Jurkat, Clone E6-1 (cell line): ENCODE measurements at regions not wholly inside any gene's neighbourhood (a gene's known extent, or its start where the extent isn't known, plus 50 kb on each side); places are given as distances from the start of the nearest gene placed in this dataset.

ENCODE experiments used
- DNase-seq: peaks from one replicate; pipeline ENCODE4 v3.0.0-alpha.2; 2011; ENCODE audit warnings: low read depth, low spot score
- H3K4me3 ChIP-seq: 2 replicates; pipeline ENCODE4 v1.5.1; 2011; ENCODE audit warnings: mild to moderate bottlenecking, low read length, control low read depth, moderate library complexity

DNA sequence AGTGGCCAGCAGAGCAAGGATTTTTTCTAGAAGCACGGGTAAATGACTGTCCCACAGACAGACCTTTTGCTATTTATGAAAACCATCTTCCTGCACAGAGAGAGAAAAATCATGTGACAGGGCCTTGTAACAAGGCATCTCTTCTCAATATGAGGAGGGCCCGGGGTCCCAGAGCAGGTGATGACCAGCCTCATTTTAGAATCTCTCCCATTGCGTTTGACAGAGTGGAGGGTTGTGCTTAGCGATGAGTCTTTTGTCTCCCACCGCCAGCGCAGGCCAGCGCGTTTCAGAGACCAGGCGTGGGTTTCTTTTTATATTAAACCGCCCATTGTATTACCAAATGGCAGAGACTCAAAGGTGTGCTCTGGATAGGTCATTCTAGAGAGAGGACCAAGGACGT is 97.4 kb upstream of the UBL3 start:
- no peak overlapping the region for H3K4me3 ChIP-seq
- DNase-seq: no peak

DNA sequence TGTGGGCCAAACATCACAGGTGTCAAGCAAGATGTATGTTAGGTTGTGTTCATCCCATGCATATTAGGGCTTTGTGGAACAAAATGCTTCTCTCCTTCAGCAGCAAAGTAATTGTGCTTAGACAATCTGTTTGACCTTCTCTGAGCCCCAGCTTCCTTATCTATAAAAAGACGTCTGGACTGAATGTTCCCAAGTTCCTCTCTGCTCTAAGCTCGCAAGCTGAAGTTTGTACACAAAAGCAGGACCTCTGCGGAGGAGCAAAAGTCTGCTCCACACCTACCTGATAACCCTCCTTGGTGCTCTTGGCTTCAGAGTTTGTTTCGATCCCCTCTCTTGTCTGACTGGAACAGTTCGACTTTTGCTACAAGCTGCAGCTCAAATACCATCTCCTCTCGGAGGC is 95.7 kb upstream of the UBL3 start:
- DNase-seq: no peak
- H3K4me3 ChIP-seq: no peak overlapping the region

GRCh38 chr13:29943686-29944085 is 93.3 kb upstream of the UBL3 start:
- no peak for DNase-seq
- no peak overlapping the region for H3K4me3 ChIP-seq

GRCh38 chr13:29943273-29943672 is 92.9 kb upstream of the UBL3 start:
- no peak overlapping the region for H3K4me3 ChIP-seq
- DNase-seq: no peak

GRCh38 chr13:29940715-29941114 is 90.3 kb upstream of the UBL3 start:
- DNase-seq: no peak
- H3K4me3 ChIP-seq: no peak overlapping the region

DNA sequence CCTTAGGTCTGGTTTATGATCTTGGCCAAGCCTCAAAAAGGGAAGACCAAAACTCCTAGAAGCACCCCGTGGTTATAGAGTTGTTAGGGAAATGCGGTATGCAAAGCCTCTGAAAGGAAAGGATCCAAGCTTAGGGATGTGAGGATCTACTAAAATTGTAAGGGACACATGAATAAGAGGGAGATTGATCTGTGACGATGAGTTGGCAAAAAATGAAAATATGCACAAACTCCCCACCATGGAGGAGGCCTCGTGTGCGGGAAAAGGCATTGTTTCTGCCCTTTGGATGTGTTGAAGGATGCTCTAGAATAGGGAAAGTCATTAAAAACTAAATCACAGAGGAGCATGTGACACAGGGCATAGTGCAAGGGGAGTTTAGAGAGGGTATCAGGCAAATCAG is 88.7 kb upstream of the UBL3 start:
- no peak for DNase-seq
- no peak overlapping the region for H3K4me3 ChIP-seq

- DNase-seq: no peak
- H3K4me3 ChIP-seq: no peak overlapping the region
Measured at GRCh38 chr13:29937841-29938240, 87.4 kb upstream of the UBL3 start.

GRCh38 chr13:29937379-29937778 is 87.0 kb upstream of the UBL3 start:
- H3K4me3 ChIP-seq: no peak overlapping the region
- DNase-seq: no peak

- no peak overlapping the region for H3K4me3 ChIP-seq
- DNase-seq: no peak
Measured at GRCh38 chr13:29936956-29937355, 86.5 kb upstream of the UBL3 start.

DNA sequence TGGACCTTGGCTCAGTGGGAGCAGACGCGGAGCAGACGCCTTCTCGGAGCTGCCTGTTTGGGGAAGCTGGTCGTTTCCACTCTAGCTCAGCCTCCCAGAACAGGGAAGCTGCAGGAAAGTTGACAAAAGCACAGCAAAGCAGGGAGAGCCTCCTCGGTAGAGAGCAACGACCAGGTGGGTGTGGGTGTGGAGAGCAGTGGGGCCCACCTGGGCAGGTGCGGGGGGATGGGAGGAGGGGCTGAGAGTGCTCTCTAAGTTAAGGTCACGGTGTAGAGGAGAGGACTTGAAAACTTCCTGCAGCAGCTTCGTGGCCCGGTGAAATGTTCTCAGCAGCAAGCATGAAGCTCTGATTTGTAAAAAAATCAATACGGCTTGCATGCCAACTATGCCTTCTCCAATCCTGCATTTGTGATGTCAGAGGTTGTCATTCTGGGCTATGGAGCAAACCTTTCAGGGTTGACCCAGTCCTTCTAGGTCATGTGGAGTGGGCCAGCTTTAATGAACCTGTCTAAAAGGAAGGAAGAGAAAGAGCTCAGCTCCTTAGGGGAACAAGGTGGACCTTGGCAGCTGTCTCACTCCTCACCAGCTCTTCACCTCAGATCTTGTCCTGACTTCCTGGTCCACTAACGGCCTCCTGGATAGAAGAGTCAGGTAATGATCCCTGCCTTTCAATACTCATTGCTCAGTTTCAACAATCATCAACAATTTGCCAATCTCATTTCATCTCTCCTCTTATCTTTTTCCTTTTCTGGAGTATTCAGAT is 85.8 kb upstream of the UBL3 start:
- no peak overlapping the region for H3K4me3 ChIP-seq

GRCh38 chr13:29935309-29935981 is 85.0 kb upstream of the UBL3 start:
- peak; percentile 84 for DNase-seq
- H3K4me3 ChIP-seq: no peak overlapping the region

More for the DNA sequence above, 85.8 kb upstream of the UBL3 start:
- no peak for DNase-seq

GRCh38 chr13:29934531-29935308 is 84.3 kb upstream of the UBL3 start:
- DNase-seq: no peak
- no peak overlapping the region for H3K4me3 ChIP-seq

- no peak overlapping the region for H3K4me3 ChIP-seq
- no peak for DNase-seq
Measured at GRCh38 chr13:29933401-29933800, 83.0 kb upstream of the UBL3 start.

DNA sequence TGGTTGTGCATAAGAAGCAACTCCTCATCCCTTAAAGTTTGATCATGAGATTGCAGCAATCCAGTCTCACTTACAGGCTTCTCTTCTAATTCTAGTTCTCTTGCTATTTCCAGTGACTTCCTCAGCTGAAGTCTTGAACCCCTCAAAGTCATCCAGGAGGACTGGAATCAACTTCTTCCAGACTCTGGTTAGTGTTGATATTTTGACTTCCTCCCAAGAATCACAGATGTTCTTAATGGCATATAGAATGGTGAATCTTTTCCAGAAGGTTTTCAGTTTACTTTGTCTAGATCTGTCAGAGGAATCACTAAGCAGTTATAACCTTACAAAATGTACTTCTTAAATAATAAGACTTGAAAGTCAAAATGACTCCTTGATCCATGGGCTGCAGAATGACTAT is 81.3 kb upstream of the UBL3 start:
- no peak for DNase-seq
- no peak overlapping the region for H3K4me3 ChIP-seq

DNA sequence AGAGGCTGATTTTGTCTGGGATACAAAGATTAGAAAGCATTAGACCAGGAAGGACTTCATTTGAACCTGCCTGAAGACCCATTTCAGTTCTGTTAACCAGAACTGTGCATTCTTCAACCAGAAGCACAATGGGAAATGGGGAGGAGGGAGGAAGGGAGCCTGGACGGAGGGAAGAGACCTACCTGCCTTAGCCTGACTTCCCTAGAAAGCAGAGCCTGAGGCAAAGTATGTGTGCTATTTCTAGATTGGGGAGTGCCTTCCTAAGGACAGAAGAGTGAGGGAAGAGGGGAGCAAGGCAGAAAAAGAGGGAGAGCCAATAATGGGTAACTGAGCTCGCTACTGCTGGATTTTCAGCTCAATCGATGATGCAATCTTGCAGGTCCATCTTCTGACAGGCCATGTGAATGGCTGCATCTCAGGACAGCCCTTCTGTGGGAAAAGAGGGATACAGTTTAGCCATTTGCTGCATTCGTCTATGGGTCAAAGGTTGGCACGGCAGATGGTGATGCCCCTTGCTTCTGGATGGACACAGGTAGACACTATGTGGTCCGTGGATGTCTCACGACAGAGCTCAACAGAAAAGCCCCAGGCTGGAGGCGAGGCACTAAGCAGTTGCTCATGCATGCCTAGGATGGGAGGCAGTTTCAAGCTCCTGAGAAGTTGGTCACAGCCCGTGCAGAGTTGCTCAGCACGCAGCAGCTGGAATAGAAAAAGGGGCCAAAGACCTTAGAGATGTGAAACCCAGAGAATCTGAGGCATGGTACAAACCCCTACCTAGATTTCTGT is 78.8 kb upstream of the UBL3 start:
- H3K4me3 ChIP-seq: no peak overlapping the region
- DNase-seq: no peak

DNA sequence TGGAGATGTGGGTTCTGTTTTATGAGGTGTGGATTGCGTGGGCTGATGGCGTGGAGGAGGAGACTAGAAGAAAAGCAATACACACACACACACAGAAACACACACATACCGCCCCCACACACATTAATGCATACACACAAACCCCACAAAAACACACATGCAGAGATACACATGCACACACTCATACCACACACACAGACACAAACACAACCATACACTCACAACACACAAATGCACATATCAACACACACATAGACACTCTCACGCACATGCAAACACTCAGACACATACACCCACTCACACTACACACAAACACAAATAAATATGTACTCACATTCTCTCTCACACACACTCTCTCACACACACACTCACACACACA is 75.7 kb upstream of the UBL3 start:
- no peak for DNase-seq
- no peak overlapping the region for H3K4me3 ChIP-seq

DNA sequence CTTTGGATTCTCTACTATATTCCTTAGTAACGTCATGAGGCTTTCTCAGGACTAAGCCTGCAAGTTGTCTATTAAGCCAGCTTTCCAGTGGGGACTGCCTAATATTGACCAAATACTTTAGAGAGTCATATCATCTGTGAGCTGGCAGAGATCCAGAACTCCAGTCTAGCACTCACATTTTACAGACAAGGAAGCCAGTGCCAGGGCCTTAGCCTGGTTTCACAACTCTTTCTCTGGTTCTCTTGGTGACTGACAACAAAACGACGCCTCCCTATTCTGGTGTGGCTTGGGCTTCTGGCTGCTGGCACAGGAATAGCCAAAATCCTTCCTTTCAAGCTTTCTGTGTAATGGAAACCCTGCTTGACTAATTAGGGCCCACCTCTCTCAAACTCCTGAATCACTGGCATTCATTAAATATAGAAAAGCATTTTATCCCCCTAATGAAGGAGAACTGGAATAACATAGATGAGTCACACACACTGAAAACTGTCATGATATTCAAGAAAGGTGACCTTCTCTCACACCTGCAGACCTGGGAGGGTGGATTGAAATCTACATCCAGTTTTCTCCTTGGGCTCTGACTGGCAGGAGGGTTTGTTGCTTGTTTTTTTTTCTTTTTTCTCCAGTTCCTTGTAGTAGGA is 75.2 kb upstream of the UBL3 start:
- no peak overlapping the region for H3K4me3 ChIP-seq
- no peak for DNase-seq

GRCh38 chr13:29924482-29925350 is 74.3 kb upstream of the UBL3 start:
- DNase-seq: no peak
- H3K4me3 ChIP-seq: no peak overlapping the region
